Adrenal gland (tissue), 5 donors: ENCODE measurements at regions not wholly inside any gene's neighbourhood (a gene's known extent, or its start where the extent isn't known, plus 50 kb on each side); places are given as distances from the start of the nearest gene placed in this dataset.

Experiments used
- POLR2A ChIP-seq, 2 donors: fragments of 450-650 bp; IDR thresholded peaks; one replicate each; pipeline ENCODE4 v1.6.1; 2017; ENCODE audit warnings: antibody characterized with exemption in 2 of 2, mild to moderate bottlenecking in 2 of 2, moderate library complexity in 1 of 2
- TF ChIP-seq, protein P1 (sequence below), 6 experiments: fragments of 450-650 bp in 4 of 6; fragments of 200-600 bp in 2 of 6; sonication (generic) in 1 of 6; IDR thresholded peaks; 1 replicate in 5 of 6; 2 replicates in 1 of 6; pipeline versions ENCODE4 v1.5.1 to v1.8.0; 2016 to 2021; ENCODE audit warnings: antibody characterized with exemption in 6 of 6, mild to moderate bottlenecking in 2 of 6, moderate library complexity in 1 of 6
- donor health status: DM: no; HTN: no; CAD: no.

DNA sequence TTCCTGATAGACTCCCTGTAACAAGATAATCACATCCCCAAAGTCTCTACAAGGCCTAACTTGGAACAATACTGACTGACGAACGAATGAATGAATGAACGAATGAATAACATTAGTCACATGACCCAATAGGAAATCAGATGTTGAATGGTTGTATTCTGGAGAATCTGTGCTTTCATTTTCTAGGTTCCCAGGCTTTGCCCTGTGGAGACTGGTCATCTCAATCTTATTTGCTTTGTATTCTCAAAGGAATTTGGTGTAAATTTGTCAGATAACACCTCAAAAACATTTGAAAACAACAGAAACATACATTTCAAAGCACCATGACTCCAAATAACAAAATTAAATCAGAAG is 69.6 kb upstream of the COL1A2 start:
- TF ChIP-seq, protein P1, sequence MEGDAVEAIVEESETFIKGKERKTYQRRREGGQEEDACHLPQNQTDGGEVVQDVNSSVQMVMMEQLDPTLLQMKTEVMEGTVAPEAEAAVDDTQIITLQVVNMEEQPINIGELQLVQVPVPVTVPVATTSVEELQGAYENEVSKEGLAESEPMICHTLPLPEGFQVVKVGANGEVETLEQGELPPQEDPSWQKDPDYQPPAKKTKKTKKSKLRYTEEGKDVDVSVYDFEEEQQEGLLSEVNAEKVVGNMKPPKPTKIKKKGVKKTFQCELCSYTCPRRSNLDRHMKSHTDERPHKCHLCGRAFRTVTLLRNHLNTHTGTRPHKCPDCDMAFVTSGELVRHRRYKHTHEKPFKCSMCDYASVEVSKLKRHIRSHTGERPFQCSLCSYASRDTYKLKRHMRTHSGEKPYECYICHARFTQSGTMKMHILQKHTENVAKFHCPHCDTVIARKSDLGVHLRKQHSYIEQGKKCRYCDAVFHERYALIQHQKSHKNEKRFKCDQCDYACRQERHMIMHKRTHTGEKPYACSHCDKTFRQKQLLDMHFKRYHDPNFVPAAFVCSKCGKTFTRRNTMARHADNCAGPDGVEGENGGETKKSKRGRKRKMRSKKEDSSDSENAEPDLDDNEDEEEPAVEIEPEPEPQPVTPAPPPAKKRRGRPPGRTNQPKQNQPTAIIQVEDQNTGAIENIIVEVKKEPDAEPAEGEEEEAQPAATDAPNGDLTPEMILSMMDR (IDR thresholded peaks at IDR 0.05), result no peak
- TF ChIP-seq POLR2A (IDR thresholded peaks at IDR 0.05), result no peak
